ENCODE measurements at regions not wholly inside any gene's neighbourhood (a gene's known extent, or its start where the extent isn't known, plus 50 kb on each side); places are given as distances from the start of the nearest gene placed in this dataset.

DNA sequence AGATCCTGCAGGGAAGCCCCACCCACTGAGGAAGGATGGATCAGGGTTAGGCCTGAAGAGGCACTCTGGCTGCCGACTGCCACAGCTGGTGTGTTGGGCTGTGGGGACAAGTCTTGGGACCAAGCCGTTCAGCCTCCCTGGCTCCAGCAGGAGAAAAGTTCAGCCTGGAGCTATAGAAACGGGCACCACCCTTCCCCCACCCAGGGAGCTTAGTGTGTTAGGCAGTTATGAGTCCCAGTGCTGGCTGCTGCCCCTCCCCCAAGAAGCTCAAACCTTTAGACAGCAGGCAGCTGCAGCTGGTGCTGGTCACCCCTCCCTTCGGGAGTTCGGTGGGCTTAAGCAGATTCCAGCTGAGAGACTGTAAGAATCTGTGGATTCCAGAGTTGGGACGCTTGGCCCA, 447.1 kb upstream of the HS6ST1 start:
- TF ChIP-seq, protein P1, sequence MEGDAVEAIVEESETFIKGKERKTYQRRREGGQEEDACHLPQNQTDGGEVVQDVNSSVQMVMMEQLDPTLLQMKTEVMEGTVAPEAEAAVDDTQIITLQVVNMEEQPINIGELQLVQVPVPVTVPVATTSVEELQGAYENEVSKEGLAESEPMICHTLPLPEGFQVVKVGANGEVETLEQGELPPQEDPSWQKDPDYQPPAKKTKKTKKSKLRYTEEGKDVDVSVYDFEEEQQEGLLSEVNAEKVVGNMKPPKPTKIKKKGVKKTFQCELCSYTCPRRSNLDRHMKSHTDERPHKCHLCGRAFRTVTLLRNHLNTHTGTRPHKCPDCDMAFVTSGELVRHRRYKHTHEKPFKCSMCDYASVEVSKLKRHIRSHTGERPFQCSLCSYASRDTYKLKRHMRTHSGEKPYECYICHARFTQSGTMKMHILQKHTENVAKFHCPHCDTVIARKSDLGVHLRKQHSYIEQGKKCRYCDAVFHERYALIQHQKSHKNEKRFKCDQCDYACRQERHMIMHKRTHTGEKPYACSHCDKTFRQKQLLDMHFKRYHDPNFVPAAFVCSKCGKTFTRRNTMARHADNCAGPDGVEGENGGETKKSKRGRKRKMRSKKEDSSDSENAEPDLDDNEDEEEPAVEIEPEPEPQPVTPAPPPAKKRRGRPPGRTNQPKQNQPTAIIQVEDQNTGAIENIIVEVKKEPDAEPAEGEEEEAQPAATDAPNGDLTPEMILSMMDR (IDR thresholded peaks at IDR 0.05 in 4 of 5, conservative IDR thresholded peaks at IDR 0.05 in 1 of 5), result no peak
- TF ChIP-seq POLR2A (IDR thresholded peaks at IDR 0.05), result no peak
